ENCODE measurements at regions not wholly inside any gene's neighbourhood (a gene's known extent, or its start where the extent isn't known, plus 50 kb on each side); places are given as distances from the start of the nearest gene placed in this dataset.

DNA sequence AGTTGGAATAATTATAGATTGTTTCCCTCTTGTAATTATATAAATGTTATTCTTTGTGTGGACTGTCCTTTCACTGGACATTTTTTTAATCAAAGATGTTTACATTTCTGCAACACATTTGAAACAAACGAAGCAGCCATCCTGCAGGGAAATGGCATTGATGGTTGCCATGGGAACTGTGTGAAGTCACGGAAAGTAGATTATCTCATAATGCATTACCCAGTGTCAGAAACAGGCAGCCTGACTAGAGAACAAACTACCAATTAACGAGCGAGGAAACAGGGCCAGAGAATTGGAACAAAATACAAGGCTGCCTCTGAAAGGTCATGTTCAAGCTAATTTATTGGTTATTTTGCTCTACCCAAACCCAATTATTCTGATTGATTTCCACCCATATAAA is 96.9 kb upstream of the LARGE1 start:
- TF ChIP-seq, protein P1, sequence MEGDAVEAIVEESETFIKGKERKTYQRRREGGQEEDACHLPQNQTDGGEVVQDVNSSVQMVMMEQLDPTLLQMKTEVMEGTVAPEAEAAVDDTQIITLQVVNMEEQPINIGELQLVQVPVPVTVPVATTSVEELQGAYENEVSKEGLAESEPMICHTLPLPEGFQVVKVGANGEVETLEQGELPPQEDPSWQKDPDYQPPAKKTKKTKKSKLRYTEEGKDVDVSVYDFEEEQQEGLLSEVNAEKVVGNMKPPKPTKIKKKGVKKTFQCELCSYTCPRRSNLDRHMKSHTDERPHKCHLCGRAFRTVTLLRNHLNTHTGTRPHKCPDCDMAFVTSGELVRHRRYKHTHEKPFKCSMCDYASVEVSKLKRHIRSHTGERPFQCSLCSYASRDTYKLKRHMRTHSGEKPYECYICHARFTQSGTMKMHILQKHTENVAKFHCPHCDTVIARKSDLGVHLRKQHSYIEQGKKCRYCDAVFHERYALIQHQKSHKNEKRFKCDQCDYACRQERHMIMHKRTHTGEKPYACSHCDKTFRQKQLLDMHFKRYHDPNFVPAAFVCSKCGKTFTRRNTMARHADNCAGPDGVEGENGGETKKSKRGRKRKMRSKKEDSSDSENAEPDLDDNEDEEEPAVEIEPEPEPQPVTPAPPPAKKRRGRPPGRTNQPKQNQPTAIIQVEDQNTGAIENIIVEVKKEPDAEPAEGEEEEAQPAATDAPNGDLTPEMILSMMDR (IDR thresholded peaks at IDR 0.05) = no peak
- no peak for TF ChIP-seq POLR2A (IDR thresholded peaks at IDR 0.05)
- no peak for TF ChIP-seq POLR2AphosphoS5 (IDR thresholded peaks at IDR 0.05)
- no peak for TF ChIP-seq EP300 (IDR thresholded peaks at IDR 0.05)
